ENCODE measurements at regions not wholly inside any gene's neighbourhood (a gene's known extent, or its start where the extent isn't known, plus 50 kb on each side); places are given as distances from the start of the nearest gene placed in this dataset.
"Not testable (repeated sequence)": the region's sequence is repeated elsewhere in the genome, so short reads cannot be mapped to it uniquely, and the experiment has no call there.

DNA sequence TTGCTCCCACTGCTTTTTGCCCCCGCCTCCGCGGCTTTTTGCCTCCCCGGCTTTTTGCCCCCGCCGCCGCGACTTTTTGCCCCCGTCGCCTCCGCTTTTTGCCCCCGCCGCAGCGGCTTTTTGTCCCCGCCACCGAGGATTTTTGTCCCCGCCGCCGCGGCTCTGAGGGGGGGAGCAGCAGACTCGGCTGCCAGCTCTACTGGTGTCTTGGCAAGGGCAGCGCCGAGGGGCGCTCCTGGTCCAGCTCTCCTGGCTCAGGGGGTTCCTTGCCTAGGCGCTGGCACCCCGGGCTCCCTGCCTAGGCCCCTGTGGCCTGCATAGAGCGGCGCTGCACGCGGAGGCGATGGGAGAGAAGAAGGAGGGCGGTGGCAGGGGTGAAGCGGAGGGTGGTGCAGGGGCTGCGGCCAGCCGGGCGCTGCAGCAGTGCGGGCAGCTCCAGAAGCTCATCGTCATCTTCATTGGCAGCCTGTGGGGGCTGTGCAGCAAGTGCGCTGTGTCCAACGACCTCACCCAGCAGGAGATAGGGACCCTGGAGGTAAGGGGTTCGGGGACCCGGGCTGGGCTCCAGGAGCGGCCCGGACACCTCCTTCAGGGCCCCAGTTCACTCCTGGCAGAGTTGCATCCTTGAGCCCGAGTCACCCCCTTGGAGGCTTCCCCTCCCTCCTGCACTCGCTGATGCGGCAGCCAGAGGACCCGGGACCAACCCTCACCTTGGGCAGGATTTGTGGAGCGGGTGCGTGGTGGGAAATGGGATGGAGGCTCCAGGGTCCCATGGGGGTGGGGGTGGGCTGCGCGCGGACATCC, 642.4 kb downstream of the GOLGA6L6 start:
- Histone ChIP-seq H3K4me3 (no peak overlapping the region), H3K27ac (no peak overlapping the region), H3K27me3 (no peaks in the 10 kb centered on the region), H3K9me3 (no peaks in the 10 kb centered on the region), H3K36me3 (ENCODE audit: low read depth, missing control alignments) (no peaks in the 10 kb centered on the region), H3K4me1 (no peaks in the 10 kb centered on the region)
- intact Hi-C loops (cut with DNase I; ENCODE audit: low total_unique reads) = no loop called here
- WGBS, 2 donors = 46 to 56% methylated on average over 12 to 52 of the region's 53 CpGs
- TF ChIP-seq, protein P1, sequence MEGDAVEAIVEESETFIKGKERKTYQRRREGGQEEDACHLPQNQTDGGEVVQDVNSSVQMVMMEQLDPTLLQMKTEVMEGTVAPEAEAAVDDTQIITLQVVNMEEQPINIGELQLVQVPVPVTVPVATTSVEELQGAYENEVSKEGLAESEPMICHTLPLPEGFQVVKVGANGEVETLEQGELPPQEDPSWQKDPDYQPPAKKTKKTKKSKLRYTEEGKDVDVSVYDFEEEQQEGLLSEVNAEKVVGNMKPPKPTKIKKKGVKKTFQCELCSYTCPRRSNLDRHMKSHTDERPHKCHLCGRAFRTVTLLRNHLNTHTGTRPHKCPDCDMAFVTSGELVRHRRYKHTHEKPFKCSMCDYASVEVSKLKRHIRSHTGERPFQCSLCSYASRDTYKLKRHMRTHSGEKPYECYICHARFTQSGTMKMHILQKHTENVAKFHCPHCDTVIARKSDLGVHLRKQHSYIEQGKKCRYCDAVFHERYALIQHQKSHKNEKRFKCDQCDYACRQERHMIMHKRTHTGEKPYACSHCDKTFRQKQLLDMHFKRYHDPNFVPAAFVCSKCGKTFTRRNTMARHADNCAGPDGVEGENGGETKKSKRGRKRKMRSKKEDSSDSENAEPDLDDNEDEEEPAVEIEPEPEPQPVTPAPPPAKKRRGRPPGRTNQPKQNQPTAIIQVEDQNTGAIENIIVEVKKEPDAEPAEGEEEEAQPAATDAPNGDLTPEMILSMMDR (IDR thresholded peaks at IDR 0.05) = no peak
- no peak for TF ChIP-seq POLR2A (IDR thresholded peaks at IDR 0.05)
- DNase-seq = no peak

GRCh38 chr15:19888811-19889210, 652.8 kb downstream of the GOLGA6L6 start:
- H3K4me1 ChIP-seq; H3K9me3 ChIP-seq; H3K36me3 ChIP-seq (ENCODE audit: low read depth, missing control alignments); DNase-seq; H3K27me3 ChIP-seq; H3K4me3 ChIP-seq; H3K27ac ChIP-seq; intact Hi-C loops (cut with DNase I; ENCODE audit: low total_unique reads): not testable (repeated sequence)
- 30 to 52% methylated on average over 1 of the region's 1 CpG for WGBS, 2 donors

DNA sequence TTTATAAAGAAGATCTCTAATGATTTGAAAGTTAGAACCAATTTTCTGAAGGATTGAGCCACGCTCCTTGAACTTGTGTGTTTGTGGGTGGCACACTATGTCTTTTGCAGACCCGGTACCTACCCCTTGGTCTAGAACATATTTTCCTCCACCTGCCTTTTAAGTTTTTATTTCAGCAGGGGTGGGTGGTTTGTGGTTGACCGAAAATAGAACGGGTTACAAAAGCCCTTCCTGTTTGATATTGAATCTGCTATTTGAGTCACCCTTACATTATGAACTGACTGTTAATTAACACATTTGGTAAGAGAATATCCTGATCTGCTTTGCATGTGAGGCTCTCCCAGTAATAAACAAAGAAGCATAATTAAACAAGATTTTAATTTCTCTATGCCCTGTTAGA, 697.5 kb downstream of the GOLGA6L6 start:
- H3K4me3 ChIP-seq; DNase-seq; intact Hi-C loops (cut with DNase I; ENCODE audit: low total_unique reads); H3K4me1 ChIP-seq; H3K27ac ChIP-seq; H3K36me3 ChIP-seq (ENCODE audit: low read depth, missing control alignments); H3K9me3 ChIP-seq; H3K27me3 ChIP-seq: not testable (repeated sequence)
- 47 to 73% methylated on average over 4 of the region's 4 CpGs for WGBS, 2 donors

Small RNA genes lying in the stretch of these regions (small RNA-seq; reads per million reads assigned to genes)
- gene AC138701.2 (0 reads per million in 2 donors), gene IGHD1OR15-1A (0 reads per million in 2 donors), gene IGHD2OR15-2A (0 to 0.38 reads per million in 2 donors), gene IGHD3OR15-3A (0 reads per million in 2 donors), gene IGHD4OR15-4A (0 reads per million in 2 donors), gene IGHD5OR15-5A (0 reads per million in 2 donors), gene RN7SL584P (0 reads per million in 2 donors), gene RNU6-978P (0 reads per million in 2 donors)
